K562 (cell line): ENCODE measurements at regions not wholly inside any gene's neighbourhood (a gene's known extent, or its start where the extent isn't known, plus 50 kb on each side); places are given as distances from the start of the nearest gene placed in this dataset.

Source experiments
- ATAC-seq: fragments of 200-7000 bp; cut with Tn5 transposase; 3 replicates; pipeline ENCODE4 v1.9.1; 2020; ENCODE audit warnings: moderate library complexity
- BruUV-seq: library from RNA; stranded (reverse); fragments of 400-500 nt; replicated peaks from 2 replicates; lab custom pipeline; 2021; lab: Mats Ljungman, UMichigan
- CTCF ChIA-PET: fragments of 300-600 bp; formaldehyde crosslinking; extraction: SDS; loops from one replicate; lab custom pipeline; 2021; ENCODE audit warnings: low intra/inter-chr PET ratio; lab: Yijun Ruan, JAX
- POLR2A ChIA-PET: fragments of 300-600, 350-650 bp; sonication (Branson Sonifier 250); formaldehyde crosslinking; extraction: SDS; loops from one replicate; lab custom pipeline; 2021; ENCODE audit warnings: antibody characterized with exemption, inconsistent platforms; lab: Yijun Ruan, JAX
- DNase-seq, 4 experiments: peaks; one replicate each; pipeline versions ENCODE4 v3.0.0 to v3.0.0-alpha.2; 2011 to 2018; ENCODE audit warnings: low spot score in 3 of 4, mixed read lengths in 3 of 4; ENCODE audit errors: extremely low read depth in 1 of 4
- FAIRE-seq: peaks from 2 replicates; lab custom pipeline; 2011; peaks lifted over from hg19 to GRCh38; lab: Jason Lieb, UNC
- H2AFZ ChIP-seq: 2 replicates; pipeline ENCODE4 v1.6.0; 2011; ENCODE audit warnings: low read depth, low read length, control low read depth, inconsistent platforms
- H3K27ac ChIP-seq: fragments of 200-600 bp; 3 replicates; pipeline ENCODE4 v1.8.0; 2011; ENCODE audit warnings: low read depth, mild to moderate bottlenecking, control low read depth, inconsistent platforms, low read length, moderate library complexity, mixed read lengths; ENCODE audit errors: extremely low read depth
- H3K27me3 ChIP-seq, 2 experiments: fragments of 300-600 bp in 1 of 2; 2 replicates in 1 of 2; 3 replicates in 1 of 2; pipeline versions ENCODE4 v1.6.0 to v1.8.0; 2011; ENCODE audit warnings: inconsistent platforms in 2 of 2, low read length in 2 of 2, mild to moderate bottlenecking in 1 of 2, mixed read lengths in 1 of 2, moderate library complexity in 1 of 2; ENCODE audit not compliant: control insufficient read depth in 2 of 2, insufficient read depth in 2 of 2
- H3K36me3 ChIP-seq: fragments of 300-600 bp; 3 replicates; pipeline ENCODE4 v1.8.0; 2011; ENCODE audit warnings: mild to moderate bottlenecking, low read length, inconsistent platforms; ENCODE audit not compliant: control insufficient read depth, insufficient read depth
- H3K4me1 ChIP-seq, 2 experiments: fragments of 200-600 bp in 1 of 2; replicated peaks in 1 of 2; 2 replicates in 1 of 2; 3 replicates in 1 of 2; pipeline versions ENCODE4 v1.5.1 to v1.8.0; 2011; ENCODE audit warnings: inconsistent platforms in 2 of 2, low read length in 2 of 2, mild to moderate bottlenecking in 1 of 2, mixed read lengths in 1 of 2, moderate library complexity in 1 of 2; ENCODE audit not compliant: control insufficient read depth in 2 of 2, insufficient read depth in 2 of 2
- H3K4me2 ChIP-seq: 2 replicates; pipeline ENCODE4 v1.6.1; 2011; ENCODE audit warnings: low read length, control low read depth, inconsistent platforms, mixed read lengths; ENCODE audit not compliant: insufficient read depth
- H3K4me3 ChIP-seq: fragments of 200-600 bp; sonication (generic), shearing (Covaris generic); 2 replicates; pipeline ENCODE4 v1.5.1; 2016; ENCODE audit warnings: control low read depth, inconsistent platforms
- H3K79me2 ChIP-seq: fragments of 200-600 bp; 3 replicates; pipeline ENCODE4 v1.8.0; 2011; ENCODE audit warnings: low read length, inconsistent platforms; ENCODE audit not compliant: control insufficient read depth, insufficient read depth
- H3K9ac ChIP-seq, 2 experiments: 2 replicates each; pipeline versions ENCODE4 v1.6.0 to v1.6.1; 2011; ENCODE audit warnings: low read depth in 2 of 2, low read length in 2 of 2, control low read depth in 1 of 2, inconsistent platforms in 1 of 2, mild to moderate bottlenecking in 1 of 2, mixed read lengths in 1 of 2; ENCODE audit not compliant: insufficient read depth in 1 of 2
- H3K9me1 ChIP-seq: one replicate; pipeline ENCODE4 v1.6.0; 2011; ENCODE audit warnings: inconsistent platforms, mild to moderate bottlenecking, low read length, moderate library complexity; ENCODE audit not compliant: control insufficient read depth, insufficient read depth
- H3K9me3 ChIP-seq: replicated peaks from 2 replicates; pipeline ENCODE4 v1.5.1; 2011; ENCODE audit warnings: low read depth, low read length, inconsistent platforms; ENCODE audit not compliant: control insufficient read depth, insufficient read depth
- H4K20me1 ChIP-seq: replicated peaks from 2 replicates; pipeline ENCODE4 v1.6.1; 2011; ENCODE audit warnings: low read length, inconsistent platforms, mixed read lengths; ENCODE audit not compliant: control insufficient read depth, insufficient read depth
- CREB3 ChIP-seq: fragments of 450-650 bp; conservative IDR thresholded peaks from 2 replicates; pipeline ENCODE4 v1.6.1; 2016; ENCODE audit warnings: missing genetic modification characterization, low read depth, mild to moderate bottlenecking, missing compliant biosample characterization, moderate library complexity
- FOSL1 ChIP-seq: fragments of 200-800 bp; sonication (Bioruptor generic); conservative IDR thresholded peaks from 2 replicates; pipeline ENCODE4 v1.6.1; 2016; ENCODE audit warnings: missing genetic modification characterization, missing compliant biosample characterization
- HIVEP1 ChIP-seq: fragments of 250-450 bp; sonication (Bioruptor Pico); IDR thresholded peaks from 2 replicates; pipeline ENCODE4 v1.4.0; 2020; ENCODE audit warnings: mild to moderate bottlenecking
- NR3C1 ChIP-seq: sonication (generic); formaldehyde crosslinking; IDR thresholded peaks from 2 replicates; pipeline ENCODE4 v1.8.1; 2022; ENCODE audit warnings: missing genetic modification reagents
- PRMT5 ChIP-seq: sonication (generic); formaldehyde crosslinking; IDR thresholded peaks from 2 replicates; pipeline ENCODE4 v1.5.0; 2020; ENCODE audit warnings: missing genetic modification reagents
- RUNX1 ChIP-seq: sonication (generic); IDR thresholded peaks from 2 replicates; pipeline ENCODE4 v1.6.1; 2016; ENCODE audit warnings: antibody characterized with exemption, low read depth
- TOE1 ChIP-seq, 2 experiments: fragments of 450-650 bp in 1 of 2; sonication (generic) in 1 of 2; formaldehyde crosslinking in 1 of 2; IDR thresholded peaks; 2 replicates each; pipeline versions ENCODE4 v1.7.1 to v1.8.0; 2016 to 2022; ENCODE audit warnings: borderline replicate concordance in 2 of 2, mild to moderate bottlenecking in 2 of 2, antibody characterized with exemption in 1 of 2, inconsistent platforms in 1 of 2, low read depth in 1 of 2, missing genetic modification reagents in 1 of 2, moderate library complexity in 1 of 2
- ZNF165 ChIP-seq: fragments of 250-450 bp; sonication (Bioruptor Pico); IDR thresholded peaks from 2 replicates; pipeline ENCODE4 v1.4.0; 2020; ENCODE audit warnings: borderline replicate concordance
- ZNF561 ChIP-seq: fragments of 450-650 bp; formaldehyde crosslinking; conservative IDR thresholded peaks from 2 replicates; pipeline ENCODE4 v1.4.0; 2020; ENCODE audit warnings: mild to moderate bottlenecking, moderate library complexity
- ZNF778 ChIP-seq: fragments of 450-650 bp; formaldehyde crosslinking; IDR thresholded peaks from 2 replicates; pipeline ENCODE4 v1.4.0; 2020; ENCODE audit warnings: mild to moderate bottlenecking, moderate library complexity
- WGBS: fragments of 100-300 bp; shearing (Covaris generic); methylation state at CpG from one replicate; pipeline ENCODE4 v1.1.6; 2016; ENCODE audit warnings: low coverage, mixed read lengths; ENCODE audit not compliant: insufficient coverage; ENCODE audit errors: missing lambda C conversion rate; 5-methylcytosine and 5-hydroxymethylcytosine counted together
- in situ Hi-C: fragments of 300-500 bp; cut with MboI; formaldehyde crosslinking; loops from 4 replicates; pipeline ENCODE4 v1.15.0; 2018; ENCODE audit warnings: inconsistent platforms, mixed read lengths
- intact Hi-C: fragments of 100-400 bp; cut with micrococcal nuclease; formaldehyde crosslinking; loops from 2 replicates; pipeline ENCODE4 v1.14.2; 2022
- TF ChIP-seq, protein P1 (sequence below): sonication (generic); formaldehyde crosslinking; IDR thresholded peaks from 2 replicates; pipeline ENCODE4 v1.8.0; 2023; ENCODE audit warnings: missing genetic modification reagents, mild to moderate bottlenecking, borderline replicate concordance

GRCh38 chr6:15804164-15805154 lies 141.6 kb upstream of the DTNBP1 start:
- no peak overlapping the region; the same call in 2 of the 3 replicates for H3K27ac ChIP-seq
- no peak overlapping the region for H3K9ac ChIP-seq
- H3K4me3 ChIP-seq: no peak overlapping the region
- no peaks in the 10 kb centered on the region for H4K20me1 ChIP-seq
- CTCF ChIA-PET: no interaction called here
- no peaks in the 10 kb centered on the region for H3K36me3 ChIP-seq
- H3K9me3 ChIP-seq: no peaks in the 10 kb centered on the region
- WGBS: 27% methylated on average over 13 of the region's 13 CpGs
- no peaks in the 10 kb centered on the region; a peak in 1 of 5 replicates for H3K4me1 ChIP-seq
- POLR2A ChIA-PET: interaction anchor here (0.8 kb wide), 1 partner anchor 11 kb away, joined by 4 read pairs; no protein-coding TSS in a partner anchor
- no peak for ATAC-seq
- peak overlapping the region; percentile 38 for H2AFZ ChIP-seq
- no peak overlapping the region; the same call in 1 of the 2 replicates for H3K4me2 ChIP-seq
- no TSS peak for BruUV-seq
- DNase-seq: no peak
- in situ Hi-C loops: no loop called here
- intact Hi-C loops: no loop called here
- no peaks in the 10 kb centered on the region; a peak in 1 of 5 replicates for H3K27me3 ChIP-seq
- no peaks in the 10 kb centered on the region for H3K79me2 ChIP-seq
- H3K9me1 ChIP-seq: no peaks in the 10 kb centered on the region
- no peak for FAIRE-seq
- no peak for TF ChIP-seq HIVEP1 (CRISPR knock-in tag)
- TF ChIP-seq ZNF561: no peak
- no peak for TF ChIP-seq FOSL1 (tag)
- no peak for TF ChIP-seq ZNF165 (CRISPR knock-in tag)
- TF ChIP-seq CREB3: no peak
- TF ChIP-seq RUNX1: no peak
- no peak for TF ChIP-seq ZNF778 (CRISPR knock-in tag)
- no peak for TF ChIP-seq NR3C1 (CRISPR knock-in tag)
- TF ChIP-seq, protein P1, sequence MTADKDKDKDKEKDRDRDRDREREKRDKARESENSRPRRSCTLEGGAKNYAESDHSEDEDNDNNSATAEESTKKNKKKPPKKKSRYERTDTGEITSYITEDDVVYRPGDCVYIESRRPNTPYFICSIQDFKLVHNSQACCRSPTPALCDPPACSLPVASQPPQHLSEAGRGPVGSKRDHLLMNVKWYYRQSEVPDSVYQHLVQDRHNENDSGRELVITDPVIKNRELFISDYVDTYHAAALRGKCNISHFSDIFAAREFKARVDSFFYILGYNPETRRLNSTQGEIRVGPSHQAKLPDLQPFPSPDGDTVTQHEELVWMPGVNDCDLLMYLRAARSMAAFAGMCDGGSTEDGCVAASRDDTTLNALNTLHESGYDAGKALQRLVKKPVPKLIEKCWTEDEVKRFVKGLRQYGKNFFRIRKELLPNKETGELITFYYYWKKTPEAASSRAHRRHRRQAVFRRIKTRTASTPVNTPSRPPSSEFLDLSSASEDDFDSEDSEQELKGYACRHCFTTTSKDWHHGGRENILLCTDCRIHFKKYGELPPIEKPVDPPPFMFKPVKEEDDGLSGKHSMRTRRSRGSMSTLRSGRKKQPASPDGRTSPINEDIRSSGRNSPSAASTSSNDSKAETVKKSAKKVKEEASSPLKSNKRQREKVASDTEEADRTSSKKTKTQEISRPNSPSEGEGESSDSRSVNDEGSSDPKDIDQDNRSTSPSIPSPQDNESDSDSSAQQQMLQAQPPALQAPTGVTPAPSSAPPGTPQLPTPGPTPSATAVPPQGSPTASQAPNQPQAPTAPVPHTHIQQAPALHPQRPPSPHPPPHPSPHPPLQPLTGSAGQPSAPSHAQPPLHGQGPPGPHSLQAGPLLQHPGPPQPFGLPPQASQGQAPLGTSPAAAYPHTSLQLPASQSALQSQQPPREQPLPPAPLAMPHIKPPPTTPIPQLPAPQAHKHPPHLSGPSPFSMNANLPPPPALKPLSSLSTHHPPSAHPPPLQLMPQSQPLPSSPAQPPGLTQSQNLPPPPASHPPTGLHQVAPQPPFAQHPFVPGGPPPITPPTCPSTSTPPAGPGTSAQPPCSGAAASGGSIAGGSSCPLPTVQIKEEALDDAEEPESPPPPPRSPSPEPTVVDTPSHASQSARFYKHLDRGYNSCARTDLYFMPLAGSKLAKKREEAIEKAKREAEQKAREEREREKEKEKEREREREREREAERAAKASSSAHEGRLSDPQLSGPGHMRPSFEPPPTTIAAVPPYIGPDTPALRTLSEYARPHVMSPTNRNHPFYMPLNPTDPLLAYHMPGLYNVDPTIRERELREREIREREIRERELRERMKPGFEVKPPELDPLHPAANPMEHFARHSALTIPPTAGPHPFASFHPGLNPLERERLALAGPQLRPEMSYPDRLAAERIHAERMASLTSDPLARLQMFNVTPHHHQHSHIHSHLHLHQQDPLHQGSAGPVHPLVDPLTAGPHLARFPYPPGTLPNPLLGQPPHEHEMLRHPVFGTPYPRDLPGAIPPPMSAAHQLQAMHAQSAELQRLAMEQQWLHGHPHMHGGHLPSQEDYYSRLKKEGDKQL (CRISPR knock-in tag): no peak
- no peak for TF ChIP-seq PRMT5
- TF ChIP-seq TOE1 (IDR thresholded peaks at IDR 0.05; ENCODE audit: borderline replicate concordance): no peak
- TF ChIP-seq TOE1 (CRISPR knock-in tag; IDR thresholded peaks at IDR 0.05; ENCODE audit: borderline replicate concordance, low read depth): no peak
